ENCODE measurements at regions not wholly inside any gene's neighbourhood (a gene's known extent, or its start where the extent isn't known, plus 50 kb on each side); places are given as distances from the start of the nearest gene placed in this dataset.

- TF ChIP-seq CTCF (optimal IDR thresholded peaks at IDR 0.05 in 1 of 3, IDR thresholded peaks at IDR 0.05 in 1 of 3, conservative IDR thresholded peaks at IDR 0.05 in 1 of 3; ENCODE audit: extremely low read depth in 1 of 3, insufficient read depth in 2 of 3, low read length in 3 of 3) (no peak), EZH2 (IDR thresholded peaks at IDR 0.05; ENCODE audit: low read length) (no peak)
Measured at GRCh38 chr5:158494541-158494940, 605.2 kb downstream of the EBF1 start.

All from keratinocyte (primary cell).